AG09309 (cell line): ENCODE measurements at regions not wholly inside any gene's neighbourhood (a gene's known extent, or its start where the extent isn't known, plus 50 kb on each side); places are given as distances from the start of the nearest gene placed in this dataset.

Experiments
- DNase-seq: peaks from one replicate; pipeline ENCODE4 v3.0.0-alpha.2; 2010; ENCODE audit warnings: low read depth
- H3K4me3 ChIP-seq: 2 replicates; pipeline ENCODE4 v1.5.1; 2011; ENCODE audit warnings: mild to moderate bottlenecking, low read depth, low read length, moderate library complexity; ENCODE audit not compliant: control insufficient read depth
- CTCF ChIP-seq: IDR thresholded peaks from 2 replicates; pipeline ENCODE4 v1.5.1; 2011; ENCODE audit warnings: mild to moderate bottlenecking, low read depth, low read length, inconsistent platforms; ENCODE audit not compliant: insufficient read depth, control insufficient read depth; ENCODE audit errors: missing control alignments

GRCh38 chr3:106185949-106186348 lies 317.1 kb upstream of the CBLB start:
- no peak for TF ChIP-seq CTCF
- no peak for DNase-seq
- H3K4me3 ChIP-seq = no peak overlapping the region

GRCh38 chr3:106190296-106190695 lies 321.5 kb upstream of the CBLB start:
- H3K4me3 ChIP-seq = no peak overlapping the region
- DNase-seq = no peak
- no peak for TF ChIP-seq CTCF

GRCh38 chr3:106191211-106191610 lies 322.4 kb upstream of the CBLB start:
- no peak for DNase-seq
- TF ChIP-seq CTCF = no peak
- H3K4me3 ChIP-seq = no peak overlapping the region

- DNase-seq = no peak
- TF ChIP-seq CTCF = no peak
- H3K4me3 ChIP-seq = no peak overlapping the region
Observed at GRCh38 chr3:106191913-106192312, 323.1 kb upstream of the CBLB start.

- DNase-seq = no peak
- TF ChIP-seq CTCF = no peak
- no peak overlapping the region for H3K4me3 ChIP-seq
Observed at GRCh38 chr3:106193876-106194275, 325.1 kb upstream of the CBLB start.

GRCh38 chr3:106194726-106195125 lies 325.9 kb upstream of the CBLB start:
- no peak overlapping the region for H3K4me3 ChIP-seq
- no peak for TF ChIP-seq CTCF
- no peak for DNase-seq
